ENCODE measurements at regions not wholly inside any gene's neighbourhood (a gene's known extent, or its start where the extent isn't known, plus 50 kb on each side); places are given as distances from the start of the nearest gene placed in this dataset.

- no peak for DNase-seq
Observed at GRCh38 chr18:53610957-53611356, 613.5 kb downstream of the MBD2 start.

DNA sequence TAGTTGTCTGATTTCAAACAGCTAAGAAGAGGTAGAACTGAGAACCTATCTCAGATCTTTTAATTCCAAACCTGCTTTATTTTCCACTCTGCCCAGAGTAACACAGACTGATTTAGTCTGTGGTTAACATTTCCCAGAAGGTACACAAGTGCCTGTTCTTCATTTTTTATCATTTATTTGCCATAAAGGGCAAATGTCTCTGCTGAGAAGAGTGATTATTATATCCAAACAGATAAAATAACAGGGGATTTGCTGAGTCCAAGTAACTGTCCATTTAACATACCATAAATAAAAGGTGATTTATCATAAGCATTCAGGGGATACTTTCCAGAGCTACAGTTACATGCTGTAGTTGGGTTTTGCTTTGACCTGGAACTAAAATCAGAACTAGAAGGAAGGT lies 617.7 kb downstream of the MBD2 start:
- DNase-seq: no peak

GRCh38 chr18:53605198-53605597 lies 619.3 kb downstream of the MBD2 start:
- no peak for DNase-seq

GRCh38 chr18:53603276-53603675 lies 621.2 kb downstream of the MBD2 start:
- no peak for DNase-seq

DNA sequence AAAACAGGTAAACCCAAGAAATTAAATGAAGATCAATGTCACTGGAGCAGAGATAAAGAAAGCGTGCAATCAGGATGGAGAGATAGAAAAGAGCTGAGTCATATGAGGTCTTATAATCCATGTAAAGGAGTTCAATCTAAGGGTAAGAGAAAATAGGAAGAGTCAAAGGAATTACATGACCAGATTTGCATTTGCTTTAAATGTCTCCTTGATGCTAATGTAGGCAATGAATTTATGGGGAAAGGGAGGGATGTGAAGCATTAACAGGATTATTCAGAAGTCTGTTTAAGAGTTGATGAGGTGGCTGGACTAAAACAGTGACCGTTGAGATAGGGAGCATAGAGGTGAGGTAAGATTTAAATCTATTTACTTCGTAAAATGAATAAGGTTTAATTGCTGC lies 623.1 kb downstream of the MBD2 start:
- no peak for DNase-seq

GRCh38 chr18:53586923-53587322 lies 637.5 kb downstream of the MBD2 start:
- no peak for DNase-seq
